ENCODE measurements at regions not wholly inside any gene's neighbourhood (a gene's known extent, or its start where the extent isn't known, plus 50 kb on each side); places are given as distances from the start of the nearest gene placed in this dataset.

- intact Hi-C loops (cut with micrococcal nuclease): loop anchor here (1.0 to 5.0 kb wide), 7 partner anchors 93 to 1708 kb away; partner anchors contain the start of gene MBNL2
- DNase-seq (ENCODE audit: unreplicated experiment): peak; percentile 88
- CTCF ChIA-PET: interaction anchor here (0.6 to 17.0 kb wide), 76 partner anchors 9 to 1704 kb away, joined by 3 to 478 read pairs (median 5); partner anchors contain the start of gene MBNL2
Observed at GRCh38 chr13:97109841-97110492, 112.2 kb upstream of the MBNL2 start.

GRCh38 chr13:97110936-97111335 lies 111.2 kb upstream of the MBNL2 start:
- Mint-ChIP-seq H3K9me3 (ENCODE audit: unreplicated experiment) (no peaks in the 10 kb centered on the region), H3K4me3 (ENCODE audit: unreplicated experiment) (no peak overlapping the region), H3K4me1 (ENCODE audit: insufficient read depth, unreplicated experiment) (peaks cover 13% of the 10 kb centered on the region), H3K36me3 (ENCODE audit: insufficient read depth, unreplicated experiment) (no peaks in the 10 kb centered on the region), H3K27me3 (ENCODE audit: insufficient read depth, unreplicated experiment) (peaks cover 19% of the 10 kb centered on the region), H3K27ac (ENCODE audit: low read depth, unreplicated experiment) (no peak overlapping the region)
- POLR2A ChIA-PET: interaction anchor here (1.4 to 4.6 kb wide), 6 partner anchors 14 to 170 kb away, joined by 4 to 54 read pairs (median 11); partner anchors contain the start of gene MBNL2
- TF ChIP-seq CTCF (IDR thresholded peaks at IDR 0.05; ENCODE audit: unreplicated experiment): no peak
- DNase-seq (ENCODE audit: unreplicated experiment): no peak
- intact Hi-C loops (cut with micrococcal nuclease): loop anchor here (1.0 to 5.0 kb wide), 6 partner anchors 101 to 1709 kb away; partner anchors contain the start of gene MBNL2
- BruUV-seq (replicated peaks): no TSS peak
- CTCF ChIA-PET: interaction anchor here (0.5 to 17.0 kb wide), 28 partner anchors 10 to 711 kb away, joined by 3 to 478 read pairs (median 6); partner anchors contain the start of gene MBNL2

More at GRCh38 chr13:97109841-97110492, 112.2 kb upstream of the MBNL2 start:
- Mint-ChIP-seq H3K27ac (ENCODE audit: low read depth, unreplicated experiment) (no peak overlapping the region), H3K9me3 (ENCODE audit: unreplicated experiment) (no peaks in the 10 kb centered on the region), H3K4me1 (ENCODE audit: insufficient read depth, unreplicated experiment) (peaks cover 6% of the 10 kb centered on the region), H3K4me3 (ENCODE audit: unreplicated experiment) (no peak overlapping the region), H3K27me3 (ENCODE audit: insufficient read depth, unreplicated experiment) (peaks cover 19% of the 10 kb centered on the region), H3K36me3 (ENCODE audit: insufficient read depth, unreplicated experiment) (no peaks in the 10 kb centered on the region)
- TF ChIP-seq CTCF (IDR thresholded peaks at IDR 0.05; ENCODE audit: unreplicated experiment): peak; percentile 99
- POLR2A ChIA-PET: interaction anchor here (0.6 to 4.6 kb wide), 17 partner anchors 10 to 1086 kb away, joined by 3 to 54 read pairs (median 5); partner anchors contain the start of genes MBNL2 and RAP2A
- no TSS peak for BruUV-seq (replicated peaks)

GRCh38 chr13:97111756-97112155 lies 110.4 kb upstream of the MBNL2 start:
- no peak for TF ChIP-seq CTCF (IDR thresholded peaks at IDR 0.05; ENCODE audit: unreplicated experiment)
- ChIA-PET CTCF (interaction anchor here (0.7 to 17.0 kb wide), 18 partner anchors 11 to 1708 kb away, joined by 3 to 478 read pairs (median 16); partner anchors contain the start of gene MBNL2), POLR2A (interaction anchor here (0.7 to 4.6 kb wide), 7 partner anchors 14 to 259 kb away, joined by 3 to 54 read pairs (median 4); partner anchors contain the start of gene MBNL2)
- DNase-seq (ENCODE audit: unreplicated experiment): no peak
- intact Hi-C loops (cut with micrococcal nuclease): loop anchor here (2.0 to 5.0 kb wide), 3 partner anchors 111 to 1709 kb away; partner anchors contain the start of gene MBNL2
- H3K27me3 Mint-ChIP-seq (ENCODE audit: insufficient read depth, unreplicated experiment): peaks cover 19% of the 10 kb centered on the region
- no peaks in the 10 kb centered on the region for H3K36me3 Mint-ChIP-seq (ENCODE audit: insufficient read depth, unreplicated experiment)
- H3K9me3 Mint-ChIP-seq (ENCODE audit: unreplicated experiment): no peaks in the 10 kb centered on the region
- H3K4me1 Mint-ChIP-seq (ENCODE audit: insufficient read depth, unreplicated experiment): peaks cover 14% of the 10 kb centered on the region
- no peak overlapping the region for H3K27ac Mint-ChIP-seq (ENCODE audit: low read depth, unreplicated experiment)
- H3K4me3 Mint-ChIP-seq (ENCODE audit: unreplicated experiment): no peak overlapping the region
- no TSS peak for BruUV-seq (replicated peaks)
